ENCODE measurements at regions not wholly inside any gene's neighbourhood (a gene's known extent, or its start where the extent isn't known, plus 50 kb on each side); places are given as distances from the start of the nearest gene placed in this dataset.

GRCh38 chr3:110261141-110261540 is 810.5 kb upstream of the NECTIN3 start:
- no peak for TF ChIP-seq CTCF (IDR thresholded peaks at IDR 0.05)
- no peak for TF ChIP-seq POLR2A (IDR thresholded peaks at IDR 0.05)

All from Peyer's patch (tissue), 4 donors.